HTR-8/SVneo (cell line): ENCODE measurements at regions not wholly inside any gene's neighbourhood (a gene's known extent, or its start where the extent isn't known, plus 50 kb on each side); places are given as distances from the start of the nearest gene placed in this dataset.

Experiments used
- DNase-seq: peaks from one replicate; pipeline ENCODE4 v3.0.0; 2011; ENCODE audit warnings: low spot score, mixed read lengths; ENCODE audit not compliant: insufficient read length
- FAIRE-seq: peaks from 2 replicates; lab custom pipeline; 2011; peaks lifted over from hg19 to GRCh38; lab: Jason Lieb, UNC

GRCh38 chr6:4192173-4192572 is 56.8 kb upstream of the ECI2 start:
- DNase-seq (no peak), FAIRE-seq (no peak)

DNA sequence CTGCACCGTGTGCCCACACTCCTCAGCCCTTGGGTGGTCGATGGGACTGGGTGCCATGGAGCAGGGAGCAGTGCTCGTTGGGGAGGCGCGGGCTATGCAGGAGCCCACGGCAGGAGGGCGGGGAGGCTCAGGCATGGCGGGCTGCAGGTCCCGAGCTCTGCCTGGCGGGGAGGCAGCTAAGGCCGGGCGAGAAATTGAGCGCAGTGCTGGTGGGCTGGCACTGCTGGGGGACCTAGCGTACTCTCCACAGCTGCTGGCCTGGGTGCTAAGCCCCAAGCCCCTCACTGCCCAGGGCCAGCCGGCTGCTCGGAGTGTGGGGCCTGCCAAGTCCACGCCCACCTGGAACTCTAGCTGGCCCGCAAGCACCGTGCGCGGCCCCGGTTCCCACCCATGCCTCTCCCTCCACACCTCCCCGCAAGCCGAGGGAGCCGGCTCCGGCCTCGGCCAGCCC is 55.9 kb upstream of the ECI2 start:
- FAIRE-seq (no peak), DNase-seq (no peak)

DNA sequence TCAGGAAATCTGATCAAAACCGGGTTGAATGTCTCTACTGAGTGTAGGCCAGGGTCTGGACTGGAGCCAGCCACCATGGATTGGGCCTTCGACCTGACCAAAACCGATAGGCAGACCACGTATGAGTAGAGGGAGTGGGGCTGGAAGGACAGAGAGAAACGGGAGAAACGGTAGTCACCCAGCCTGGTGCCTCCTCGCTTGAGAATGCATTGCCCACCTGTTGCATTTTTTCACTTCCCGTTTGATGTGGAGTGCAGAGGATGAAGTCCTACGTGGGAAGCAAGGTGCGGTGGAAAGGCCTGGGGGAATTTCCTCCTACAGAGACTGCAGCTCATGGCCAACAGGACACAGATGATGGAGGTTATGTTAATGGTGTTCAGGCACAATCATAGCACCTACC is 53.9 kb upstream of the ECI2 start:
- FAIRE-seq = no peak
- no peak for DNase-seq

GRCh38 chr6:4188801-4189200 is 53.4 kb upstream of the ECI2 start:
- DNase-seq = no peak

GRCh38 chr6:4187480-4187879 is 52.1 kb upstream of the ECI2 start:
- no peak for FAIRE-seq
- no peak for DNase-seq

More at GRCh38 chr6:4188801-4189200, 53.4 kb upstream of the ECI2 start:
- no peak for FAIRE-seq

DNA sequence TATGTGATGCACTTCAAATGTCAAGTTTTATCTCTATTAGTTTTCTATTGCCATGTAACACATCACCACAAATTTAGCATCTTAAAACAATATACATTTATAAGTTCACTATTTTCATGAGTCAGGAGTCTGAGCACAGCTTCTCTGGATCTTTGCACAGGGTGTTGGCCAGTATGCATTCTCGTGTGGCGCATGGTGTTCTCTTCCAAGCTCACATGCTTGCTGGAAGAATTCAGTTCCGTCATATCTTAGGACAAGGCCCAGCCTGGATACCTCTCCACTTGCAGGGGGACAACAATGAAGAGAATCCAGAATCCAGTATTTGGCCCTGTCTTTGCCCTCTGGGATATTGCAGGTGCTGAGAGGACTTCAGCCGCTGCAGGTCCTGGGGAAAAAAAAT is 51.0 kb upstream of the ECI2 start:
- no peak for DNase-seq
- no peak for FAIRE-seq

DNA sequence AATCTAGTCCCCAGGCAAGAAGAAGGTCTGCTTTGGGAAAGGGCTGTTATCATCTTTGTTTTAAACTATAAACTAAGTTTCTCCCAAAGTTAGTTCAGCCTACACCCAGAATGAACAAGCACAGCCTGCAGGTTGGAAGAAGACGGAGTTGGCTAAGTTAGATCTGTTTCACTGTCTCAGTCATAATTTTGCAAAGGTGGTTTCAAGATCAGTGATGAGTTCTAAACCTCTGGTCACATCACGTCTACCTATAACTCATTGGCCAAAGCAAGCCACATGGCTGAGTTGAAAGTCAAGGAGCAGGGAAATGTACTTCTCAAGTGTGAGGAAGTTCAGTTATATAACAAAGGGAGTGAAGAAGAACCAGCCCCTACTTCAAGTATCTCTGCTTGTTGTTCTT is 50.5 kb upstream of the ECI2 start:
- no peak for FAIRE-seq

DNA sequence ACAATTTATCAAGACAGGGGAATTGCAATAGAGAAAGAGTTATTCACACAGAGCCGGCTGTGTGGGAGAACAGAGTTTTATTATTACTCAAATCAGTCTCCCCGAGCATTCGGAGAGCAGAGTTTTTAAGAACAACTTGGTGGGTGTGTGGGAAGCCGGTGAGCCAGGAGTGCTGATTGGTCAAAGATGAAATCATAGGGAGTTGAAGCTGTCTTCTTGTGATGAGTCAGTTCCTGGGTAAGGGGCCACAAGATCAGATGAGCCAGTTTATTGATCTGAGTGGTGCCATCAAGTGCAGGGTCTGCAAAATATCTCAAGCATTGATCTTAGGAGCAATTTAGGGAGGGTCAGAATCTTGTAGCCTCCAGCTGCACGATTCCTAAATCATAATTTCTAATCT is 50.0 kb upstream of the ECI2 start:
- DNase-seq (no peak), FAIRE-seq (no peak)

More for the DNA sequence above, 50.5 kb upstream of the ECI2 start:
- DNase-seq = no peak
